HL-60 (cell line): ENCODE measurements at regions not wholly inside any gene's neighbourhood (a gene's known extent, or its start where the extent isn't known, plus 50 kb on each side); places are given as distances from the start of the nearest gene placed in this dataset.

Source experiments
- REST ChIP-seq: IDR thresholded peaks from 2 replicates; pipeline ENCODE4 v1.6.1; 2012; ENCODE audit warnings: low read depth; ENCODE audit not compliant: insufficient replicate concordance
- TF ChIP-seq, protein P1 (sequence below): IDR thresholded peaks from one replicate; pipeline ENCODE4 v1.5.1; 2011; ENCODE audit warnings: low read length, control low read depth, inconsistent platforms; ENCODE audit not compliant: insufficient read depth

GRCh38 chr17:72458301-72458700 lies 337.5 kb downstream of the SOX9 start:
- TF ChIP-seq, protein P1, sequence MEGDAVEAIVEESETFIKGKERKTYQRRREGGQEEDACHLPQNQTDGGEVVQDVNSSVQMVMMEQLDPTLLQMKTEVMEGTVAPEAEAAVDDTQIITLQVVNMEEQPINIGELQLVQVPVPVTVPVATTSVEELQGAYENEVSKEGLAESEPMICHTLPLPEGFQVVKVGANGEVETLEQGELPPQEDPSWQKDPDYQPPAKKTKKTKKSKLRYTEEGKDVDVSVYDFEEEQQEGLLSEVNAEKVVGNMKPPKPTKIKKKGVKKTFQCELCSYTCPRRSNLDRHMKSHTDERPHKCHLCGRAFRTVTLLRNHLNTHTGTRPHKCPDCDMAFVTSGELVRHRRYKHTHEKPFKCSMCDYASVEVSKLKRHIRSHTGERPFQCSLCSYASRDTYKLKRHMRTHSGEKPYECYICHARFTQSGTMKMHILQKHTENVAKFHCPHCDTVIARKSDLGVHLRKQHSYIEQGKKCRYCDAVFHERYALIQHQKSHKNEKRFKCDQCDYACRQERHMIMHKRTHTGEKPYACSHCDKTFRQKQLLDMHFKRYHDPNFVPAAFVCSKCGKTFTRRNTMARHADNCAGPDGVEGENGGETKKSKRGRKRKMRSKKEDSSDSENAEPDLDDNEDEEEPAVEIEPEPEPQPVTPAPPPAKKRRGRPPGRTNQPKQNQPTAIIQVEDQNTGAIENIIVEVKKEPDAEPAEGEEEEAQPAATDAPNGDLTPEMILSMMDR: no peak
- TF ChIP-seq REST: no peak
